Vagina (tissue), 2 donors: ENCODE measurements at regions not wholly inside any gene's neighbourhood (a gene's known extent, or its start where the extent isn't known, plus 50 kb on each side); places are given as distances from the start of the nearest gene placed in this dataset.

Experiments used
- CTCF ChIP-seq, 3 experiments: fragments of 450-650 bp in 2 of 3; fragments of 200-600 bp in 1 of 3; sonication (generic) in 1 of 3; IDR thresholded peaks; one replicate each; pipeline ENCODE4 v1.5.1; 2017 to 2019; ENCODE audit warnings: antibody characterized with exemption in 3 of 3, mild to moderate bottlenecking in 2 of 3, moderate library complexity in 2 of 3
- POLR2AphosphoS5 ChIP-seq, 2 donors: sonication (generic); formaldehyde crosslinking; IDR thresholded peaks; one replicate each; pipeline ENCODE4 v1.9.0; 2017; ENCODE audit warnings: antibody characterized with exemption in 2 of 2, mild to moderate bottlenecking in 2 of 2, low read depth in 1 of 2; ENCODE audit not compliant: insufficient read depth in 1 of 2

- TF ChIP-seq CTCF (IDR thresholded peaks at IDR 0.05) (no peak), POLR2AphosphoS5 (IDR thresholded peaks at IDR 0.05; ENCODE audit: insufficient read depth in 1 of 2, low read depth in 1 of 2) (no peak)
Observed at GRCh38 chr13:73671732-73672131, 462.5 kb downstream of the KLF12 start.
